ENCODE measurements at regions not wholly inside any gene's neighbourhood (a gene's known extent, or its start where the extent isn't known, plus 50 kb on each side); places are given as distances from the start of the nearest gene placed in this dataset.

- DNase-seq = no peak
Measured at GRCh38 chr9:82598241-82599039, 464.5 kb downstream of the RASEF start.

GRCh38 chr9:82599336-82599949 is 463.5 kb downstream of the RASEF start:
- no peak for DNase-seq

DNA sequence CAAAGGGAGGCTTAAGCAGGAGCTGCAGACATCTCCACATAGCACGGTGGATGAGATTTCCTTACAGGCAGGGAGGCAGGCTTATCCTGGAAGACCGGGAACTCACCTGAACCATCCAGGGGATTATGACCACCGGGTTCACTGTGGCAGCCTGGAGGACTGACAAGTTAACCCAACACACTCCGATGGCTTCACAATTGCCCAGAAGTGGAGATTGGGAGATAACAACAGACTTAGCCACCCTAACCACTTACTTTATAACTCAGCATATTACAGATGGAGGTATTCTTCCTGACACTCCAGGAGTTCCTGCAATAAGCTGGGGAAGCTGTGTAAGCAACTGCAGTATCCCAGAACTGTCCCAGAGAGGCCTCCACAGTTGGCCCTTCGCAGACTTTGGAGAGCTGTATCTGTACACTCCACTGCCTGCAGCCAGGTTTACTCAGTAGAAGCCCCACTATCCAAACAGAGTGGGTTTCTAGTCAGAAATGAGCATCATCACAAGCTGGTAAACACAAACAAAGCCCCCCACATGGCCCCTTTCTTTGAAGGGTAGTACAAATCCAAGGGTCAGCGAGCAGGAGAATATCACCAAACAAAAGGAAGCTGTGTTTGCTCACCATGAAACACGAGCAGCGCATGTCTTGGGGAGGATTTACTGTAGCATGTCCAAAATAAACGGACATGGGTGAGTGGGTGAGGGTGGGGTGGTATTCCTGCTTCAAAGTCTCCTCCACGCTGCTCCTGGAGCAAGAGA is 462.2 kb downstream of the RASEF start:
- no peak for DNase-seq

DNA sequence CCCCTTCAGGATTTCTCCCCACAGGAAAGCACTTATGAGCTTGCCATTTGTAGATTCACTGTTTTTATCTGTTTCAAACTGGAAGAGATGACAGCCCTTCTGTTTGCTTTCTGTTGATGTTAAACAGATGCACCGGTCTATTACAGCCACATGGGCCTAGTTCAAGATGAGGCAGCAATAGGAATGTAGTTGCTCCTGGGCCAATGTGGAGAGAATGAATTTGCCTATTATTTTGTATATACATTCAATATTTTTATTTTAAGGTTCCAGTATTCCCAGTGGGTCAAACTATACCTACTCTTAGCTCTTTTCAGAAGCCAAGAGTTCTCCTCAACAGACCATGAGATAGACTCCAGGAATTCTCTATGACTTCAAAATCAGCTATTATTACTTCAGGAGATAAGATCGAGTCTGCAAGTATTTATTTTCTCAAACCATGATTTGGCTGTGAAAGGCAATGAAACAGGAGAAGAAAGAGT is 461.6 kb downstream of the RASEF start:
- no peak for DNase-seq

- DNase-seq = no peak
Measured at GRCh38 chr9:82604947-82605656, 457.8 kb downstream of the RASEF start.

GRCh38 chr9:82605657-82606031 is 457.3 kb downstream of the RASEF start:
- DNase-seq = no peak

- DNase-seq = no peak
Measured at GRCh38 chr9:82606071-82606470, 456.9 kb downstream of the RASEF start.

DNA sequence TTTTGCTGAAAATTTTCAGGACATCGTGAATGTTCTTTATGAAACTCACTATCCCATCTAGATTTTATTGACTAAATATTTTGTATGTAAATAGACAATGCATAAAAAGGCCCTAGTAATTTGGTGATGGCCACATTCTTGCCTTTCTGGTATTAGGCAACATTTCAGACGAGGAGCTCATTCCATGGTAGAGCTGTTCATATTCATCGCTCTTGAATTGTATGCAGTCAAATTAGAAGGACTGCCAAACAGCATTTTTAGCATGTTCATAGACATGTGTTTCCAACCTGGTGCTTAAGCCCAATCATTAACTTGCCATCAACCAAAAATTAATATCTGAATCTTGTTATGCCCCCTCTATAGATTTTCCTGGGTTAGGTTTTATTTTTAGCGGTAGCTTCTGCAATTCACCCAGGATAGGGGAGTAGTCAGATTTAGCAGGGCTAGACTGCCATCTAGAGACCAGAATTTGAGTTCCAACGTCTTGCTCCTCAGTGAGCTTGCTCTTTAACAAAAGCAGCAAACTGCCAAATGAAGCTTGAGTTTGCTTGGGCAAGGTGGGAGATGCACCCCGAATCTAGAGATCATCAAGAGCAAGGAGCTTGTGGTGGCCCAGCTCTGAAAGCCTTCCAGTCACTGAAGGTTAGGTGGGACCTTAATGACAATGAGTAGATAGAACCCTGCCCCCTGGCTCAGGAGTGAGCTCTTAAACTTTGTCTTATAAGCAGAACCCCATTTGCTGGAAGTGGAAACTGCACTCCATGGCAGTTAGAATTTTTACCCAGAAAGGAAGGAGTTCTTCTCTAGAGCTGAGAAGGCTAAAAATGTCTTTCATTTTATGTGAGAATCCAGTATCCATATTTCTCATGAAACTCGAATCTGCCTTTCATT is 456.2 kb downstream of the RASEF start:
- no peak for DNase-seq

DNA sequence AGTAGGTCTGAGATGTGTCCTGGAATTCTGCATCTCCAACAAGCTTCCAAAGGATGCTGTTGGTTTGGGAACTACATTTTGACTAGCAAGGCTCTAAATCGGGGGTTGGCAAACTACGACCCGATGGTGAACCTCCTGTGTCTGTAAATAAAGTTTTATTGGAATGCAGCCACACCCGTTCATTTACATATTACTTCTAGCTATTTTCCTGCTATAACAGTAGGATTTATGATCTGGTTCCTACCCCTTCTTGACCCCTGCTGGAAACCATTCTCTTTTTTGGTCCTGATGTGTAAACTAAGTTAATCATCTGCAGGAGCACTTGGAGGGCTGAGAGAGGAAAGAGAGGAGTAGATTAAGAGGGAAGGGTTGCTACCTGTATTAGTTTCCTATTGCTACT is 454.5 kb downstream of the RASEF start:
- DNase-seq = no peak

- no peak for DNase-seq
Measured at GRCh38 chr9:82612942-82613341, 450.0 kb downstream of the RASEF start.

GRCh38 chr9:82613498-82613897 is 449.4 kb downstream of the RASEF start:
- DNase-seq = no peak

DNA sequence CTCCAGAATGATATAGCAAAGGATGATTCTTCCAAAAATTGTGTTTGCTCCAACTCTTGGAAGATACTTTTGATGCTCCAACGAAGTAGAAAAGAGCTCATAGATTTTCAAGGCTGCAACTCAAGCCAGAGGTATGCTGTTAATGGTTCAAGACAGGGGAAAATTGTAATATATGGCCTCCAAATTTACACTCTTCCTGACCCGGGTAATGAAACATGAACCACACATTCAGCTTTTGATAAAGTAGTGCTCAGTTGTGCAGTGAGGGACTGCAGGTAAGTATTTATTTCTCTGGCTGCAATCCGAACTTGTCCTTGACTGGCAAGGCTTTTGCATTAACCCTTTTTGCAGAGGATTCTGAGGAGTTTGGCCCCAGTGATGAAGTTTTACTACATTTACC is 446.4 kb downstream of the RASEF start:
- no peak for DNase-seq

DNA sequence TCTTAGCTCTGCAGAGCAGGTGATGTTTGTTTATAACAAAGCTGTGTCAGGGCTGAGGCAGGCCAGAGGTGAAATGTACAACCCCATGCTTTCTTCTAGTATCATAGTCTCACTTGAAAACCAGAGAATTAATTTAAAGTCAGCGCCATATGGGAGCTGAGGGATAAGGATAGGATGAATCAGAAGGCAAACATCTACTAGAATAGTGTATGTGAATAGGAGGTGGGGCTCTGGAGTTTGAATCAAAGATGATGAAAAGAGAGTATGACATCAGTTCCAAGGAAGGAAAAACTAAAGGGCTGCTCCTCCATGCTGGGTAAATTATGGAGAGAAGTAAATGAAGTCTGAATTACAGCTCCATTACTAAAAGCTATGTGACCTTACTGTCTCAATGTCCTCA is 441.5 kb downstream of the RASEF start:
- no peak for DNase-seq

DNA sequence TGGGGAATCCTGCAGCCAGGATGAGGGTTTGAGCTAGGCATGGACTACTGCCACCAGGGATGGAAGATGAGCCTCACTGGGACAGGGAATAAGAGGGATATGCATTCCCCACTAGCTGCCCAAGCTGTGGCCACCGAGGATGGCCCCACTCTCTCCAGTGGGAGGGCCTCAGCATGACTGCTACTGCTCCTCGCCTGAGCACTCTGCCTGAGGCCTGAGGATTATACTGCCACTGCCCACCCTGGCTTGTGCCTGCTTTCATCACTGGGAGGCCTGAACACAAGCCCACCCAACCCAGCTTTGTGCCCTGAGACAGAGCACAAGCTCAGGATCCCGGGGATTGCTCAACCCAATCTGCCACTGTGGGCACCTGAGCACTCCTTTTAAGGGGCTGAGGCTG is 425.6 kb downstream of the RASEF start:
- no peak for DNase-seq

DNA sequence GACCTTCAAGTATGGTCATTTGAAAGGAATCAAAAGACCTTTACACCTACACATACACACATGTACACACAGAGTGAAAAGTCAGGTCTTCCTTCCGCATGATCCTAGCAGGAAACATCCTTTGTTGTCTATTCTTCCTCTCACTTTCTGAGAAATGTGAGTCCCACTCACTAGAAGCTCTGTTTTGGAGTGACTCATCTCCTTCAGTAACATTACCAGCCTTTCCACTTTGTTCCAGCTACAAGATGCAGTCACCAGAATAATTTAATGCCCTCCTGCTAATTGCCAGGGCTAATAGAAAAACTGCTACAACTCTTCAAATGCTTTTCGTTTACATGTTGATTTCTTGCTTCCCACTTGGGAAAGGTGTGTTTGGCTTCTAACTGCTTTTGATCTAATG is 417.3 kb downstream of the RASEF start:
- DNase-seq = no peak

GRCh38 chr9:82650368-82650767 is 412.6 kb downstream of the RASEF start:
- DNase-seq = no peak

- no peak for DNase-seq
Measured at GRCh38 chr9:82651474-82651873, 411.5 kb downstream of the RASEF start.

- no peak for DNase-seq
Measured at GRCh38 chr9:82665324-82665723, 397.6 kb downstream of the RASEF start.

DNA sequence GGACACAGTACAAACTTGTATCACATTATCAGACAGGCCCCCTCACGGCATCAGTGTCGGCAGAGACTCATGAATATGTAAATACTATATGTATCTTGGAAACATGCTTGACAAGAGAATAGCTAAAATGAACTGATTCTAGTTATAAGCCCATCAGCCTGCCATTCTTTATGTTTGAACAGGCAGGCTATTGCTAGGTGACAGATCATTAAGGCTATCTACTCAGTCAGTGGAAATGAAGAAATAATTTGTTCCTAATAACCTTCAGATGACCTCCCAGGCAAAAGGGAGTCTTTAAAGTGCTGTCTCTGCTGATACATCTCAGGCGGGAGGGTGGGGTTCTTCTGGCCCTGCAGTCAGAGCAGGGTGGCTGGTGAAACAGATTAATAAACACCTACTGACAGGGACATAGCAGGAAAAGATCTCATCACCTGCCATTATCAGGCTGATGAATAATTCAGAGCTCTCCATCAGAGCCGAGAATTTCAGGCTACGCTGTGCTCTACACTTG is 394.2 kb downstream of the RASEF start:
- no peak for DNase-seq

- no peak for DNase-seq
Measured at GRCh38 chr9:82670000-82670399, 392.9 kb downstream of the RASEF start.

- no peak for DNase-seq
Measured at GRCh38 chr9:82670726-82671125, 392.2 kb downstream of the RASEF start.

- no peak for DNase-seq
Measured at GRCh38 chr9:82673201-82673600, 389.7 kb downstream of the RASEF start.

Measured in CD4-positive, alpha-beta T cell treated with Interleukin-10 for 1 hour (primary cell).